ENCODE measurements at regions not wholly inside any gene's neighbourhood (a gene's known extent, or its start where the extent isn't known, plus 50 kb on each side); places are given as distances from the start of the nearest gene placed in this dataset.

DNA sequence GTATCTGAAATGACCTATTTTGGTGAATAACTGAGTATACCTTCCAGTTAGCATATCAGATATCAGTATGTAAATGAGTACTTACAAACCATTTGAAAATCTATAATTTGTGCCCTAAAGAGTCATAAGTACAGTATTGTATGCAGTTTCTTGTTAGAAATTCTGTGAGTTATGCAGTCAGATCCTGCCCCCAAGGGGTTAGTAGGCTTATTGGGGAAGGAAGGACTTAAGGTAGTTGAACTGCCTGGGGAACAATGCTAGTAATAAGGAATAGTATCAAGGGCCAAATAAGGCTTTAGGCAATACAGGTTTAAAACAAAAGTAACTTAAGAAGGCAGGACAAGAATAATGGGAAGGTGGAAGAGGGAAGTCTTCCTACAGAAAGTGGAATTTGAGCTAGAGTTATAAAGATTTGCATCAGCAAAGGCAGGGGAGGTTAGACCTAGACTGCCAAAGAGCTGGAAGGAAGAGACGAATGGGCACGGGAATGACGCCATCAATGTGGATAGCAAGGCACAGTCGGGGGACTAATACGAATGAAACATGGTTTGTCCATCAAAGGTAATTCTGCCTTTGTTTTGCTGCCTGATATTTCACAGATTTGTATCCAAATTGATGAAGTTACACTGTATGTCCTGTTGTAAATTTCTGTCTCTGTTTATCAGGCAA is 182.9 kb upstream of the DPYD start:
- DNase-seq (ENCODE audit: low spot score), result no peak
- in situ Hi-C loops (cut with MboI; ENCODE audit: low pct_unique_long_range_greater_than_20kb, low sequenced_read_pairs, unreplicated experiment), result no loop called here
- TF ChIP-seq, protein P1, sequence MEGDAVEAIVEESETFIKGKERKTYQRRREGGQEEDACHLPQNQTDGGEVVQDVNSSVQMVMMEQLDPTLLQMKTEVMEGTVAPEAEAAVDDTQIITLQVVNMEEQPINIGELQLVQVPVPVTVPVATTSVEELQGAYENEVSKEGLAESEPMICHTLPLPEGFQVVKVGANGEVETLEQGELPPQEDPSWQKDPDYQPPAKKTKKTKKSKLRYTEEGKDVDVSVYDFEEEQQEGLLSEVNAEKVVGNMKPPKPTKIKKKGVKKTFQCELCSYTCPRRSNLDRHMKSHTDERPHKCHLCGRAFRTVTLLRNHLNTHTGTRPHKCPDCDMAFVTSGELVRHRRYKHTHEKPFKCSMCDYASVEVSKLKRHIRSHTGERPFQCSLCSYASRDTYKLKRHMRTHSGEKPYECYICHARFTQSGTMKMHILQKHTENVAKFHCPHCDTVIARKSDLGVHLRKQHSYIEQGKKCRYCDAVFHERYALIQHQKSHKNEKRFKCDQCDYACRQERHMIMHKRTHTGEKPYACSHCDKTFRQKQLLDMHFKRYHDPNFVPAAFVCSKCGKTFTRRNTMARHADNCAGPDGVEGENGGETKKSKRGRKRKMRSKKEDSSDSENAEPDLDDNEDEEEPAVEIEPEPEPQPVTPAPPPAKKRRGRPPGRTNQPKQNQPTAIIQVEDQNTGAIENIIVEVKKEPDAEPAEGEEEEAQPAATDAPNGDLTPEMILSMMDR (IDR thresholded peaks at IDR 0.05; ENCODE audit: extremely low read depth, insufficient read depth, missing control alignments), result no peak

DNA sequence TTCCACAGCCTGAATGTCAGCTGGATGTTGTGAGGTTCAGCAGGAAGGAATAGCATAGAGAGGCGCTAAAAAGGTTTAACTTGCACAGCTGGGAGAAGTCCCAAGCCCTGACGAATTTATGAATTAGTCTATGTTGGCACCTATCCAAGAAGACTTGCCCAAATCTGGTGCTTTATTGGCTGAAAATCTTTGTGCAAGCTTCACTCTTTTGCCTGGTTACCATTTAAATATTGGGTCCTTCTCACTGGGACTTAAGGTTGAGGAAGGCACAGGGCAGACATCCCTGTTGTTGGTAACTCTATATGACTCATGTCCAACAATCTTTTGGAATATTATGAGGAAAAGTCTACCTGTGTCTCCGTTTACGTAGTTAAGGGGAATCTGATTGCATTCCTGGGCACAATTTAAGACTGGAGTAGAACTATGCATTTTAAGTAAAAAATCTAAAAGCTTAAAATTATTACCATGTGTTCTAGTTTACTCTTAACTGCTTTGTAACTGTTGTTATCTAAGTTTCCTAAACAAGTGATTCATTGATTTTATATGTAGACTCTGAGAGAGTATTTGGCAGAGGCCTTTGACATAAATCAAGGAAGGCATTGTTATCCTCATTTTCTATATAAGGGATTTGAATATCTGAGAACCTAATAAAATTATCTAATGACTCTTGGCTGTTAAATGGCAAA is 181.7 kb upstream of the DPYD start:
- in situ Hi-C loops (cut with MboI; ENCODE audit: low pct_unique_long_range_greater_than_20kb, low sequenced_read_pairs, unreplicated experiment), result no loop called here
- no peak for DNase-seq (ENCODE audit: low spot score)
- TF ChIP-seq, protein P1 (IDR thresholded peaks at IDR 0.05; ENCODE audit: extremely low read depth, insufficient read depth, missing control alignments), result no peak

DNA sequence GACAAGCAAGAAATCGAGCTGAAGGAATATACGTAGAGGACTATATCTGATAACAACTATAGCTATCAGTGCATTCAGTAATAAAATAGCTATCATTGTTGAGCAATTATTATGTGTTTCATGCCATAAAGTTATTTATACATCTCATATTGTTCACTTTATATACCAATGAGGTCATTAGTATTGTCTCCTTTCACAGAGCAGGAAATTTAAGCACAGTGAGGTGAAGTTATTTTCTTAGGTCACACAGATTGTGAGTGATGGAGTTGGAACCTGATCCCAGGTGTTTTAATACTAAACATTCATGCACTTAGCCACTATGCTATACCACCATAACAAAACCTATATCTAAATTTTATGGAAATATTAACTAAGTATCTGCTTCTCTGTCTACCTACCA is 180.5 kb upstream of the DPYD start:
- TF ChIP-seq, protein P1 (IDR thresholded peaks at IDR 0.05; ENCODE audit: extremely low read depth, insufficient read depth, missing control alignments), result no peak
- DNase-seq (ENCODE audit: low spot score), result no peak
- in situ Hi-C loops (cut with MboI; ENCODE audit: low pct_unique_long_range_greater_than_20kb, low sequenced_read_pairs, unreplicated experiment), result no loop called here

DNA sequence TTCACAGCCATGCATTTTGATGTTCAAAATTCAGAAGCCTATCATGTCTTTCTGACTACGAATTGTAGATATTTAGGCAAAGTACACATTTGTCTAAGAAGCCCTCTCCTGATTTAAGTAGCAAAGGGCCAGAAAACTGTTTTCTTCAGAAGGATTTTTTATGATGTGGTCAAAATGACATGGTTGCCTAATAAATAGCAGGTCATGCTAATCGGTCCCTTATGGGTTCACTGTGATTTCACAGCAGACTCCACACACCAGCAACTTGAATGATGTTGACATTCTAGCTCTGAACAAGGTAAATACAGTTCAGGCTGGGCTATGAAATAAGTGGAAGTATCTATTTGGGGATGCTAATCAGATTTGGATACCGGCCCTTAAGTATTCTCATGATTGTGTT is 178.7 kb upstream of the DPYD start:
- DNase-seq (ENCODE audit: low spot score), result no peak
- TF ChIP-seq, protein P1 (IDR thresholded peaks at IDR 0.05; ENCODE audit: extremely low read depth, insufficient read depth, missing control alignments), result no peak
- in situ Hi-C loops (cut with MboI; ENCODE audit: low pct_unique_long_range_greater_than_20kb, low sequenced_read_pairs, unreplicated experiment), result no loop called here

DNA sequence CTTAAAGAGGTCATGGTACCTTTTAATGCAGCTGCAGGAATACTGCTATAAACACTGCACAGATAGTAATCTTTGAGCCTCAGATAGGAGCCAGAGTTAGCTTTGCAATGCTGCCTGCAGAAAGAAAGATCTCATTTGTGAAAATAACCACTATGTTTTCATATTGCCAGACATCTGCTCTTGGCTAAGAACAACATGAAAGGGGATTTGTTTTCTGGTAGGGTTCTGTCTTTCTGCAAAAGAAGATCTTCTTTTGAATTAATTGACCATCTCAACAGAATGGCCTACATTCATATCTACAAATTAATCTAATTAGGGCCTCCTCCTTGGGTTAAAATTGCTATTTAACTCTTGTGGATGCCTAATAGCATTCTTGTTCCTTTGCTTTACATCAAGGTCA is 177.6 kb upstream of the DPYD start:
- TF ChIP-seq, protein P1 (IDR thresholded peaks at IDR 0.05; ENCODE audit: extremely low read depth, insufficient read depth, missing control alignments), result no peak
- no peak for DNase-seq (ENCODE audit: low spot score)
- in situ Hi-C loops (cut with MboI; ENCODE audit: low pct_unique_long_range_greater_than_20kb, low sequenced_read_pairs, unreplicated experiment), result no loop called here

DNA sequence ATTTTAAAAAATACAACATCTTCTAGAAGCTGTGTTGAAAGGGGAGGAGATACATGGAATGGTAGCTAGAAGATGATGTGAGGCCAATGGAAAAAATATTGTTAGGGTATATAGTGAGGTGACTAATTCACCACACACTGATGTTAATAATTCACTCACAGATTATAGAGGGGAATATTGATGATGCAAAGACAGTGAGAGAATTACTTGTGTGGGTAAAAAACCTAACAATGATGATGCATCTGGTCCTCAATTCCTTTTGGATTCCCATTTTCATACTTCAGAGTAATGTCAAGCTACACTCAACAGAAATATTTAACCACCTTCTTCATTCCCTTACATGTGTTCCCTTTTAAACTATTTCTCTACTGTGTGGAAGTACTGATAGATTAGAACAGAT is 169.5 kb upstream of the DPYD start:
- in situ Hi-C loops (cut with MboI; ENCODE audit: low pct_unique_long_range_greater_than_20kb, low sequenced_read_pairs, unreplicated experiment), result no loop called here
- no peak for DNase-seq (ENCODE audit: low spot score)
- TF ChIP-seq, protein P1 (IDR thresholded peaks at IDR 0.05; ENCODE audit: extremely low read depth, insufficient read depth, missing control alignments), result no peak
